ENCODE measurements at regions not wholly inside any gene's neighbourhood (a gene's known extent, or its start where the extent isn't known, plus 50 kb on each side); places are given as distances from the start of the nearest gene placed in this dataset.
"Not testable (repeated sequence)": the region's sequence is repeated elsewhere in the genome, so short reads cannot be mapped to it uniquely, and the experiment has no call there.

DNA sequence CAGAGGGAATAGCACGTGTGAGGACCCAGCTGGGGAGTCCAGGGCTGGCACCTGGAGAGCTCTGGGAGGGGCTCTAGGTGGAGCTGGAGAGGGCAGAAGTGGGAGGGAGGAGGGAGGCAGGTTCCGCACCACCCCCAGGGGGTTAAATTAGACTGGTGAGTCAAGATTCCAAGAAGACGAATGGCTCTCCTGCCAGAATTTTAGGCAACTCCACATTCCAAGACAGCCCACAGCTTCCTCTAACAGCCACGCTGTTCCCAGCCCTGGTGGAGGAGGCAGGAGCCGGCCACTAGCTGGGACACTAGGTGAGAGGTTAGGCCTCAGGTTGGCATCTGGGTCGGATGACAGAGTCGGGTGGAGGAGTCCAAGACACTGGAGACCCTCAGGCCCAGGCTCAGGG lies 60.2 kb downstream of the TFAP2C start:
- DNase-seq = peak; percentile 90

GRCh38 chr20:56689852-56690485 lies 60.9 kb downstream of the TFAP2C start:
- DNase-seq = peak; percentile 71

- DNase-seq = no peak
Measured at GRCh38 chr20:56690531-56691175, 61.5 kb downstream of the TFAP2C start.

GRCh38 chr20:56691325-56691998 lies 62.4 kb downstream of the TFAP2C start:
- no peak for DNase-seq

GRCh38 chr20:56693217-56693616 lies 64.1 kb downstream of the TFAP2C start:
- no peak for DNase-seq

DNA sequence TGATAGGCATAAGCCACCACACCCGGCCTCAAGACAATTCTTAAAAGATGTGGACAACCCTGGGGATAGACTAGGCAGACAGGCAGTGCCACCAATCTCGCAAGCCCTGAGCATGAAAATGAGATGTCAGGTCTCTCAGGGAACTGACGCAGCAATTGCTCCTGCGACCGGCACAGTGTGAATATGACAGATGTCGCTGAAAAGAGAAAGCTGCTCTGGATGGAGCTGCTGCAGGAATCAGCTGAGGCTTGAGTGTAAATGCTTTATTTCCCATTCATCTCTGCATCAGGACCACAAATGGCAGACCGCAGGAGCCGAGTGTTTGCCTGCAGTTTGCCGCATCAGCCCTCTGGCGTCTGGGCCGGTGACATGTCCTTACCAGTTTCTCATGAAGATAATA lies 68.4 kb downstream of the TFAP2C start:
- DNase-seq = no peak

DNA sequence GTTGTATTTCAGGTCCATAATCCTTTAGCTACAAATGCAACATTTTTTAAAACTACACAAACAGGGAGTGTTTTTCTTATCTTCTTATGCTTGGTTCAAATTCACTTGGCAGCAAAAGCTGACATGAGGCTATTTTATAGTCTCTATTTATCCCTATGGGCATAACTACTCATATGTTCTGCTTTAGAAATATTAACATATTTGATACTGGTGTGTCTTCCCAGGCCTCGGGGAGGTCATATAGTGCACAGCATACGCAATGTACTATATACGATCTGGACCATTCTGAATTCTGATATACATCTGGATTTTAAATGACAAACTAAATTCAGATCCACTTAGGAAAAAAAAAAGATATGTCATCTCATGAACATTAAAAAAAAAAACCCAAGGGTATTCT lies 69.2 kb downstream of the TFAP2C start:
- DNase-seq = no peak

GRCh38 chr20:56698749-56699148 lies 69.6 kb downstream of the TFAP2C start:
- no peak for DNase-seq

DNA sequence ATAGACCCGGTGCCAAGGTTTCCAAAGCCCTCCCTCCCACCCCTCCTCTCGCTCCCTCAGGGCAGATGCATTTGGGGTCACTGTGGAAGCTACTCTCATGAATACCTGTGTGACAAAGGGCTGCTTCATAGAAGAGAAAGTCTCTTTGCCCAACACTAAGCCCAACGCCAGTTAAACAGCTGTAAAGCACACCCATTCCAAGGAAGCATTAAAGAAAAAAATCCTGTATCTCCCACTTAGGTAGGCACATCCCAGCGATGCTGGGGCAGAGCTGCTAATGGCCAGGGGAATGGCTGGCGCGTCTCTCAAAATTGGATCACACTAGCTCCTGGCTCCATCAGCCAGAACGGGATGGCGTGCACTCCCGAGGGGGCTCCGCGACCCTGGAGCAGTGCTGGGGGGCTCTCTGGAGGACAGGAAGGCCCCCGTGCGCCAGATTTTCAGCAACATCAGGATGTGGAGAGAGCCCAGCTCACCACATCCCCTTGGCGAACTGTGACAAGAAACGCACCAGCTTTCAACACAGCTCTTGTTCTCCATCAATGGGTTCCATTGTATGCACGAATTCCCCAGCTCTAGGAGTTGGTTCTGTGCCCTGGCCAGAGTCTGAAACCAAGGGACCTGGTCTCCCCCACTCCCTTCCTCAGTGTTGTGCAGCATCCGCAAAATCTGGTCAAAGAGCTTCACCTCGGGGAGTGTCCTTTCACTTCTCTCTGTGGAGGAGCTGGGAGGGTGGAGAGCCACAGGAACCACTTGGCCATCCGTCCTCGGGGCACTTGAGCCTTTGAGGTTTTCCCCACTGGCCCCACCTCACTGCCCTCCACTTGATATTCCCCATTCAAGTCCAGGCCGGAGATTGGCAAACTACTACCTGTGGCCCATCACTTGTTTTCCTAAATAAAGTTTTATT lies 74.1 kb downstream of the TFAP2C start:
- no peak for DNase-seq

DNA sequence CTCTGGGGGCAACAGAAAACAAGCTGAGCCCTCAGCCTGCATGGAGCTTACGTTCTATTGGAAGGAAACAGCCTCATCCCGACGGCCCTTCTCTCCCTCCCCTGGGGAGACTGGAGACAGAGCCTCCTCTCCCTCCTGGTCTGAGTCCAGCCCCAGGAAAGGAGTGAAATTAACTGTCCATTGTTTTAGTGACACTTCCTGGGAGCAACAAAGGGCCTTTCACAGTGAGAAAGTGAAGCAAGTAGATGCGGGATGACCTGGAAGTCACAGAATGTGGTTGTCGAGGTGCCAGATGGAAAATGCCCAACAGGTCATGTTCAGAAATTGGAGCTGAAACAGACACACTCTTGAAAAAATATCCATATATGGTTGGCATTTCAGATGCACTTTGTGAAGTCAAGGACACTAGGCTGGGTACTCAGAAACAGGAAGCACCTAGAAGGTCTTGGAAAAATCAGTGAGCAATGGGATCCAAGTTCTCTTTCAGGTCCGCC lies 77.8 kb downstream of the TFAP2C start:
- no peak for DNase-seq

GRCh38 chr20:56708991-56709390 lies 79.9 kb downstream of the TFAP2C start:
- no peak for DNase-seq

- no peak for DNase-seq
Measured at GRCh38 chr20:56710125-56710524, 81.0 kb downstream of the TFAP2C start.

- not testable (repeated sequence) for DNase-seq
Measured at GRCh38 chr20:56710577-56710976, 81.5 kb downstream of the TFAP2C start.

GRCh38 chr20:56711018-56711417 lies 81.9 kb downstream of the TFAP2C start:
- DNase-seq = no peak

DNA sequence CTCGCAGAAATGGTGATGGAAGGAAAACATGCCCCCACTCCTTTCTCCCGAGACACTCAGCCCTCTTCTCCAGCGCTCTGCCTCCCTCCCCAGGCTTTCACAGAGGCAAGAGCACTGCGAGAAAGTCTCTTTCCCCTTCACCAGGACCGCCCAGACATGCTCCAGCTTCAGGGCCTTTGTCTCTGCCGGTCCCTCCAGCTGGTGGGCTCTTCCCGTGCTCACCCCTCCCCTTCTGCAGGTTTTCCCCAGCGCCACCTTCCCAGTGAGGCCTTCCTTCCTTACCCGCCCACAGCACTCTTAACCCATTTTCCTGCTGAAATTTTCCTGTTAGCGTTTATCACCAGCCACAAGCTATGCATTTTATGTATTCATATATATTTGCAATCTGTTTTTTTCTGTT lies 86.2 kb downstream of the TFAP2C start:
- DNase-seq = peak; percentile 76

GRCh38 chr20:56715902-56716519 lies 86.9 kb downstream of the TFAP2C start:
- no peak for DNase-seq

GRCh38 chr20:56716806-56717205 lies 87.7 kb downstream of the TFAP2C start:
- no peak for DNase-seq

GRCh38 chr20:56718816-56719215 lies 89.7 kb downstream of the TFAP2C start:
- DNase-seq = no peak

DNA sequence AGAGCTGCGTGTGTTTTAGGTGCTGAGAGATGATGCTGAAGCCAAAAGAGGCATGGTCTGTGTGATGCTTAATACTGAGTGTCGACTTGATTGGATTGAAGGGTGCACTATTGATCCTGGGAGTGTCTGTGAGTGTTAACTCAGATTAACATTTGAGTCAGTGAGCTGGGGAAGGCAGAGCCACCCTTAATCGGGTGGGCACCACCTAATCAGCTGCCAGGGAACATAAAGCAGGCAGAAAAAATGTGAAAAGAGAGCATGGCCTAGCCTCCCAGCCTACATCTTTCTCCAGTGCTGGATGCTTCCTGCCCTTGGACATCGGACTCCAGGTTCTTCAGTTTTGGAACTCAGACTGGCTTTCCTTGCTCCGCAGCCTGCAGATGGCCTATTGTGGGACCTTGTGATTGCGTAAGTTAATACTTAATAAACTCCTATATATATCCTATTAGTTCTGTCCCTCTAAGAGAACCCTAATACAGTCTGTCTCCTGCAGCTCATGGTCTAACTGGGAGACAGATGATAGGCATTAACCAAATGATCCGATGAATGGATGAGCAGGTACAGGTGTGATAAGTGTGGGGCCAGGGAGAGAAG lies 91.6 kb downstream of the TFAP2C start:
- no peak for DNase-seq

- no peak for DNase-seq
Measured at GRCh38 chr20:56722042-56722441, 92.9 kb downstream of the TFAP2C start.

GRCh38 chr20:56723331-56723730 lies 94.2 kb downstream of the TFAP2C start:
- no peak for DNase-seq

- DNase-seq = no peak
Measured at GRCh38 chr20:56724241-56724757, 95.2 kb downstream of the TFAP2C start.

All from islet precursor cell (in vitro differentiated cells).